HUES48 (cell line): ENCODE measurements at regions not wholly inside any gene's neighbourhood (a gene's known extent, or its start where the extent isn't known, plus 50 kb on each side); places are given as distances from the start of the nearest gene placed in this dataset.

Experiments used
- H3K27ac ChIP-seq: one replicate; pipeline ENCODE4 v1.7.0; 2013; ENCODE audit warnings: low read depth, low read length, inconsistent platforms
- H3K27me3 ChIP-seq: 2 replicates; pipeline ENCODE4 v1.6.1; 2013; ENCODE audit warnings: mild to moderate bottlenecking, low read length; ENCODE audit not compliant: control insufficient read depth, insufficient read depth
- H3K36me3 ChIP-seq: 2 replicates; pipeline ENCODE4 v1.6.1; 2013; ENCODE audit warnings: low read length; ENCODE audit not compliant: control insufficient read depth, insufficient read depth
- H3K4me1 ChIP-seq: 2 replicates; pipeline ENCODE4 v1.6.1; 2013; ENCODE audit warnings: mild to moderate bottlenecking, low read length; ENCODE audit not compliant: control insufficient read depth, insufficient read depth
- H3K4me3 ChIP-seq: 2 replicates; pipeline ENCODE4 v1.5.1; 2013; ENCODE audit warnings: mild to moderate bottlenecking, low read depth, low read length
- H3K9ac ChIP-seq: 2 replicates; pipeline ENCODE4 v1.6.1; 2013; ENCODE audit warnings: mild to moderate bottlenecking, low read depth, low read length, moderate library complexity
- H3K9me3 ChIP-seq: 2 replicates; pipeline ENCODE4 v1.6.1; 2013; ENCODE audit warnings: low read length; ENCODE audit not compliant: control insufficient read depth, insufficient read depth

GRCh38 chr14:31966896-31967668 lies 110.0 kb upstream of the ARHGAP5 start:
- H3K9me3 ChIP-seq: no peaks in the 10 kb centered on the region
- H3K27me3 ChIP-seq: no peaks in the 10 kb centered on the region

GRCh38 chr14:31967669-31967975 lies 109.5 kb upstream of the ARHGAP5 start:
- Histone ChIP-seq H3K36me3 (no peaks in the 10 kb centered on the region), H3K9ac (no peak overlapping the region), H3K27me3 (no peaks in the 10 kb centered on the region), H3K4me3 (no peak overlapping the region), H3K9me3 (0 out of 2 replicates have a peak, but pooled peaks cover 4% of the 10 kb centered on the region), H3K27ac (no peak overlapping the region), H3K4me1 (no peaks in the 10 kb centered on the region)

More at GRCh38 chr14:31966896-31967668, 110.0 kb upstream of the ARHGAP5 start:
- Histone ChIP-seq H3K4me1 (no peaks in the 10 kb centered on the region), H3K4me3 (no peak overlapping the region), H3K36me3 (no peaks in the 10 kb centered on the region), H3K27ac (no peak overlapping the region), H3K9ac (no peak overlapping the region)

- no peak overlapping the region for H3K27ac ChIP-seq
- no peaks in the 10 kb centered on the region for H3K27me3 ChIP-seq
- H3K4me3 ChIP-seq: no peak overlapping the region
- no peak overlapping the region for H3K9ac ChIP-seq
- no peaks in the 10 kb centered on the region for H3K36me3 ChIP-seq
- no peaks in the 10 kb centered on the region for H3K4me1 ChIP-seq
- H3K9me3 ChIP-seq: 0 out of 2 replicates have a peak, but pooled peaks cover 10% of the 10 kb centered on the region
Measured at GRCh38 chr14:31968107-31968810, 108.8 kb upstream of the ARHGAP5 start.

GRCh38 chr14:31968956-31969698 lies 108.0 kb upstream of the ARHGAP5 start:
- H3K4me1 ChIP-seq: no peaks in the 10 kb centered on the region
- no peak overlapping the region for H3K4me3 ChIP-seq
- no peaks in the 10 kb centered on the region for H3K36me3 ChIP-seq
- H3K9me3 ChIP-seq: peaks cover 18% of the 10 kb centered on the region; the same call in 1 of the 2 replicates
- no peak overlapping the region for H3K27ac ChIP-seq
- H3K27me3 ChIP-seq: no peaks in the 10 kb centered on the region
- no peak overlapping the region for H3K9ac ChIP-seq

GRCh38 chr14:31969699-31970240 lies 107.3 kb upstream of the ARHGAP5 start:
- H3K4me1 ChIP-seq: no peaks in the 10 kb centered on the region
- no peaks in the 10 kb centered on the region for H3K27me3 ChIP-seq
- peaks cover 25% of the 10 kb centered on the region; the same call in 1 of the 2 replicates for H3K9me3 ChIP-seq
- no peaks in the 10 kb centered on the region for H3K36me3 ChIP-seq
- H3K4me3 ChIP-seq: no peak overlapping the region
- no peak overlapping the region for H3K9ac ChIP-seq
- no peak overlapping the region for H3K27ac ChIP-seq

- no peaks in the 10 kb centered on the region for H3K27me3 ChIP-seq
- no peak overlapping the region for H3K9ac ChIP-seq
- H3K9me3 ChIP-seq: peaks cover 34% of the 10 kb centered on the region
- H3K36me3 ChIP-seq: no peaks in the 10 kb centered on the region
- H3K27ac ChIP-seq: no peak overlapping the region
- H3K4me3 ChIP-seq: no peak overlapping the region
- no peaks in the 10 kb centered on the region for H3K4me1 ChIP-seq
Measured at GRCh38 chr14:31970744-31971143, 106.4 kb upstream of the ARHGAP5 start.

- Histone ChIP-seq H3K27ac (no peak overlapping the region), H3K9ac (no peak overlapping the region), H3K4me1 (no peaks in the 10 kb centered on the region), H3K4me3 (no peak overlapping the region), H3K36me3 (no peaks in the 10 kb centered on the region), H3K9me3 (peaks cover 34% of the 10 kb centered on the region), H3K27me3 (no peaks in the 10 kb centered on the region)
Measured at GRCh38 chr14:31971612-31972011, 105.5 kb upstream of the ARHGAP5 start.

GRCh38 chr14:31977001-31977556 lies 100.0 kb upstream of the ARHGAP5 start:
- no peak overlapping the region for H3K27ac ChIP-seq
- H3K4me3 ChIP-seq: no peak overlapping the region
- H3K36me3 ChIP-seq: no peaks in the 10 kb centered on the region
- H3K9me3 ChIP-seq: peaks cover 34% of the 10 kb centered on the region
- no peak overlapping the region for H3K9ac ChIP-seq
- no peaks in the 10 kb centered on the region for H3K27me3 ChIP-seq
- H3K4me1 ChIP-seq: no peaks in the 10 kb centered on the region

GRCh38 chr14:31978423-31978822 lies 98.7 kb upstream of the ARHGAP5 start:
- Histone ChIP-seq H3K9ac (no peak overlapping the region), H3K4me1 (no peaks in the 10 kb centered on the region), H3K27ac (no peak overlapping the region), H3K36me3 (no peaks in the 10 kb centered on the region), H3K9me3 (peaks cover 27% of the 10 kb centered on the region), H3K27me3 (no peaks in the 10 kb centered on the region), H3K4me3 (no peak overlapping the region)

- H3K27me3 ChIP-seq: no peaks in the 10 kb centered on the region
- H3K27ac ChIP-seq: no peak overlapping the region
- no peak overlapping the region for H3K9ac ChIP-seq
- no peaks in the 10 kb centered on the region for H3K4me1 ChIP-seq
- H3K4me3 ChIP-seq: no peak overlapping the region
- H3K36me3 ChIP-seq: no peaks in the 10 kb centered on the region
- H3K9me3 ChIP-seq: peaks cover 4% of the 10 kb centered on the region; the same call in 1 of the 2 replicates
Measured at GRCh38 chr14:31982642-31983041, 94.5 kb upstream of the ARHGAP5 start.
